Endothelial cell of umbilical vein (primary cell): ENCODE measurements at regions not wholly inside any gene's neighbourhood (a gene's known extent, or its start where the extent isn't known, plus 50 kb on each side); places are given as distances from the start of the nearest gene placed in this dataset.

Experiments
- BruUV-seq: library from RNA; stranded (reverse); fragments of 400-500 nt; replicated peaks from 2 replicates; lab custom pipeline; 2021; lab: Mats Ljungman, UMichigan
- CTCF ChIA-PET: fragments of 300-600, 350-600 bp; sonication (Branson Sonifier 250); formaldehyde crosslinking; loops from one replicate; lab custom pipeline; 2021; ENCODE audit warnings: antibody characterized with exemption, inconsistent platforms; lab: Charles Lee
- POLR2A ChIA-PET: fragments of 300-600, 350-600 bp; sonication (Branson Sonifier 250); formaldehyde crosslinking; loops from one replicate; lab custom pipeline; 2021; ENCODE audit warnings: antibody characterized with exemption, inconsistent platforms; lab: Charles Lee
- DNase-seq: peaks from one replicate; pipeline ENCODE4 v3.0.0-alpha.2; 2011; ENCODE audit warnings: low read depth, low spot score
- FAIRE-seq: peaks from 2 replicates; lab custom pipeline; 2011; peaks lifted over from hg19 to GRCh38; lab: Jason Lieb, UNC
- H2AFZ ChIP-seq: 2 replicates; pipeline ENCODE4 v1.6.0; 2012; ENCODE audit warnings: low read depth, low read length, control low read depth, inconsistent platforms
- H3K27ac ChIP-seq: 2 replicates; pipeline ENCODE4 v1.5.1; 2011; ENCODE audit warnings: low read depth, mild to moderate bottlenecking, control low read depth, low read length, moderate library complexity; ENCODE audit not compliant: insufficient read depth
- H3K27me3 ChIP-seq, 2 experiments: 2 replicates each; pipeline versions ENCODE4 v1.6.0 to v1.6.1; 2011; ENCODE audit warnings: low read length in 2 of 2, mixed read lengths in 1 of 2; ENCODE audit not compliant: control insufficient read depth in 2 of 2, insufficient read depth in 2 of 2
- H3K36me3 ChIP-seq, 2 experiments: 2 replicates in 1 of 2; 3 replicates in 1 of 2; pipeline ENCODE4 v1.5.1; 2011; ENCODE audit warnings: low read length in 2 of 2, mild to moderate bottlenecking in 1 of 2, moderate library complexity in 1 of 2; ENCODE audit not compliant: control insufficient read depth in 2 of 2, insufficient read depth in 2 of 2; ENCODE audit errors: extremely low read depth in 1 of 2
- H3K4me1 ChIP-seq: 3 replicates; pipeline ENCODE4 v1.5.1; 2011; ENCODE audit warnings: mild to moderate bottlenecking, low read length; ENCODE audit not compliant: control insufficient read depth, insufficient read depth; ENCODE audit errors: extremely low read depth
- H3K4me2 ChIP-seq: 2 replicates; pipeline ENCODE4 v1.6.1; 2011; ENCODE audit warnings: low read length, control low read depth, mixed read lengths; ENCODE audit not compliant: insufficient read depth
- H3K4me3 ChIP-seq, 3 experiments: fragments of 200-600 bp in 1 of 3; sonication (generic), shearing (Covaris generic) in 1 of 3; replicated peaks in 1 of 3; 2 replicates each; pipeline ENCODE4 v1.5.1; 2011 to 2016; ENCODE audit warnings: control low read depth in 3 of 3, low read length in 3 of 3, mild to moderate bottlenecking in 2 of 3, inconsistent platforms in 1 of 3, low read depth in 1 of 3, moderate library complexity in 1 of 3; ENCODE audit not compliant: insufficient read depth in 1 of 3
- H3K79me2 ChIP-seq: 2 replicates; pipeline ENCODE4 v1.6.0; 2012; ENCODE audit warnings: low read length, inconsistent platforms; ENCODE audit not compliant: control insufficient read depth, insufficient read depth
- H3K9ac ChIP-seq: replicated peaks from 2 replicates; pipeline ENCODE3; 2011; ENCODE audit warnings: low read length, control low read depth; ENCODE audit not compliant: insufficient read depth; ENCODE audit errors: extremely low read depth
- H3K9me1 ChIP-seq: replicated peaks from 3 replicates; pipeline ENCODE4 v1.6.0; 2011; ENCODE audit warnings: mild to moderate bottlenecking, low read length; ENCODE audit not compliant: control insufficient read depth, insufficient read depth; ENCODE audit errors: extremely low read depth
- H3K9me3 ChIP-seq: replicated peaks from 2 replicates; pipeline ENCODE4 v1.5.1; 2012; ENCODE audit warnings: low read length, inconsistent platforms; ENCODE audit not compliant: control insufficient read depth, insufficient read depth
- H4K20me1 ChIP-seq: replicated peaks from 2 replicates; pipeline ENCODE3; 2011; ENCODE audit warnings: mild to moderate bottlenecking, low read length; ENCODE audit not compliant: control insufficient read depth, insufficient read depth; ENCODE audit errors: extremely low read depth
- EZH2 ChIP-seq: IDR thresholded peaks from 2 replicates; pipeline ENCODE4 v1.6.1; 2012; ENCODE audit warnings: borderline replicate concordance, low read depth, mild to moderate bottlenecking, moderate library complexity, low read length, inconsistent platforms; ENCODE audit not compliant: severe bottlenecking
- FOS ChIP-seq: IDR thresholded peaks from 2 replicates; pipeline ENCODE4 v1.6.1; 2011; ENCODE audit warnings: mild to moderate bottlenecking, low read length, moderate library complexity, borderline replicate concordance; ENCODE audit not compliant: insufficient read depth
- GATA2 ChIP-seq: IDR thresholded peaks from 2 replicates; pipeline ENCODE4 v1.7.0; 2011; ENCODE audit warnings: low read depth, mild to moderate bottlenecking, moderate library complexity, mixed read lengths, low read length; ENCODE audit not compliant: insufficient read length, insufficient read depth
- JUN ChIP-seq: IDR thresholded peaks from 2 replicates; pipeline ENCODE4 v1.6.1; 2011; ENCODE audit warnings: borderline replicate concordance, low read depth; ENCODE audit not compliant: insufficient read length, insufficient read depth
- MYC ChIP-seq: IDR thresholded peaks from one replicate; pipeline ENCODE4 v1.6.1; 2011; ENCODE audit warnings: mild to moderate bottlenecking, low read depth, low read length
- POLR2A ChIP-seq: IDR thresholded peaks from 2 replicates; pipeline ENCODE4 v1.6.1; 2012; ENCODE audit warnings: low read depth, mild to moderate bottlenecking, control low read depth, low read length
- POLR2AphosphoS5 ChIP-seq: IDR thresholded peaks from 2 replicates; pipeline ENCODE4 v1.6.1; 2012; ENCODE audit warnings: low read depth, mild to moderate bottlenecking, control low read depth, low read length, moderate library complexity; ENCODE audit not compliant: insufficient read depth
- dilution Hi-C: fragments of 300-500 bp; cut with MboI; formaldehyde crosslinking; loops from one replicate; pipeline ENCODE4 v1.15.0; 2019; ENCODE audit warnings: low sequenced_read_pairs; ENCODE audit not compliant: extremely low pct_ligation_motif_present
- intact Hi-C: fragments of 100-400 bp; cut with micrococcal nuclease; formaldehyde crosslinking; loops from one replicate; pipeline ENCODE4 v1.10.0; 2022
- TF ChIP-seq, protein P1 (sequence below), 2 donors: IDR thresholded peaks; 1 replicate in 1 of 2; 2 replicates in 1 of 2; pipeline ENCODE4 v1.5.1; 2011; ENCODE audit warnings: low read length in 2 of 2, mild to moderate bottlenecking in 2 of 2, moderate library complexity in 2 of 2, control low read depth in 1 of 2, inconsistent platforms in 1 of 2, low read depth in 1 of 2; ENCODE audit not compliant: insufficient read depth in 1 of 2; ENCODE audit errors: extremely low read depth in 1 of 2
- TF ChIP-seq, protein P2 (sequence below): IDR thresholded peaks from 2 replicates; pipeline ENCODE4 v1.6.1; 2011; ENCODE audit not compliant: insufficient read depth, insufficient read length

DNA sequence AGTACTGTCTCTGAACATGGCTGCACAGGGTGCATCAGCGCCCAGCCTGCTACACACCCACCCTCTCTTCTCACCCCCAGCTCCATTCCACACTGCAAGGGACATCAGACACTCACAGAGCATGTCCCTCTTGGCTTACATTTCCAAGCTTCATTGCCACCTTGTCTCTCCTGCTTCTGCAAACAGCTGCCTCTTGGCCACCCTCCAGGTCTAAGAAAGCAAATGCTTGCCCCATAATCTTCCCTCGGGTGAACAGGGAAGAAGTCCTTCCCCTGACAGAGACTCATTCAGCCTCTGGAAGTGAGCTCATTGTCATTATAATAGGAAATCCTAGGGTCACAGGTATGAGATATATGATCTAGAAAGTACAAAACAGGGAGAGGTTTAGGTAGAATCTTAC, 505.2 kb downstream of the RMST start:
- H3K9me1 ChIP-seq: no peaks in the 10 kb centered on the region
- dilution Hi-C loops (no loop called here), intact Hi-C loops (no loop called here)
- no peaks in the 10 kb centered on the region for H3K27me3 ChIP-seq
- no peak overlapping the region for H3K4me2 ChIP-seq
- POLR2A ChIA-PET: no interaction called here
- DNase-seq (no peak), FAIRE-seq (no peak)
- no peak overlapping the region for H3K27ac ChIP-seq
- no peaks in the 10 kb centered on the region for H3K9me3 ChIP-seq
- TF ChIP-seq MYC: no peak
- TF ChIP-seq, protein P1, sequence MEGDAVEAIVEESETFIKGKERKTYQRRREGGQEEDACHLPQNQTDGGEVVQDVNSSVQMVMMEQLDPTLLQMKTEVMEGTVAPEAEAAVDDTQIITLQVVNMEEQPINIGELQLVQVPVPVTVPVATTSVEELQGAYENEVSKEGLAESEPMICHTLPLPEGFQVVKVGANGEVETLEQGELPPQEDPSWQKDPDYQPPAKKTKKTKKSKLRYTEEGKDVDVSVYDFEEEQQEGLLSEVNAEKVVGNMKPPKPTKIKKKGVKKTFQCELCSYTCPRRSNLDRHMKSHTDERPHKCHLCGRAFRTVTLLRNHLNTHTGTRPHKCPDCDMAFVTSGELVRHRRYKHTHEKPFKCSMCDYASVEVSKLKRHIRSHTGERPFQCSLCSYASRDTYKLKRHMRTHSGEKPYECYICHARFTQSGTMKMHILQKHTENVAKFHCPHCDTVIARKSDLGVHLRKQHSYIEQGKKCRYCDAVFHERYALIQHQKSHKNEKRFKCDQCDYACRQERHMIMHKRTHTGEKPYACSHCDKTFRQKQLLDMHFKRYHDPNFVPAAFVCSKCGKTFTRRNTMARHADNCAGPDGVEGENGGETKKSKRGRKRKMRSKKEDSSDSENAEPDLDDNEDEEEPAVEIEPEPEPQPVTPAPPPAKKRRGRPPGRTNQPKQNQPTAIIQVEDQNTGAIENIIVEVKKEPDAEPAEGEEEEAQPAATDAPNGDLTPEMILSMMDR (IDR thresholded peaks at IDR 0.05; ENCODE audit: extremely low read depth in 1 of 2, insufficient read depth in 1 of 2, low read depth in 1 of 2, low read length in 2 of 2): no peak
- TF ChIP-seq, protein P2, sequence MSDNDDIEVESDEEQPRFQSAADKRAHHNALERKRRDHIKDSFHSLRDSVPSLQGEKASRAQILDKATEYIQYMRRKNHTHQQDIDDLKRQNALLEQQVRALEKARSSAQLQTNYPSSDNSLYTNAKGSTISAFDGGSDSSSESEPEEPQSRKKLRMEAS: no peak
- no peak for TF ChIP-seq POLR2AphosphoS5
- no peak for TF ChIP-seq EZH2
- no peak for TF ChIP-seq JUN
- TF ChIP-seq FOS: no peak
- no peak for TF ChIP-seq POLR2A
- no peak for TF ChIP-seq GATA2
- H3K4me1 ChIP-seq: no peaks in the 10 kb centered on the region
- no peaks in the 10 kb centered on the region for H3K79me2 ChIP-seq
- no peaks in the 10 kb centered on the region for H4K20me1 ChIP-seq
- no peak overlapping the region for H3K4me3 ChIP-seq
- no peak overlapping the region for H3K9ac ChIP-seq
- CTCF ChIA-PET: interaction anchor here (0.9 kb wide), 1 partner anchor 11 kb away, joined by 3 read pairs; no protein-coding TSS in a partner anchor
- H2AFZ ChIP-seq: no peak overlapping the region
- no peaks in the 10 kb centered on the region for H3K36me3 ChIP-seq
- no TSS peak for BruUV-seq
